ENCODE measurements at regions not wholly inside any gene's neighbourhood (a gene's known extent, or its start where the extent isn't known, plus 50 kb on each side); places are given as distances from the start of the nearest gene placed in this dataset.
"Not testable (repeated sequence)": the region's sequence is repeated elsewhere in the genome, so short reads cannot be mapped to it uniquely, and the experiment has no call there.

DNA sequence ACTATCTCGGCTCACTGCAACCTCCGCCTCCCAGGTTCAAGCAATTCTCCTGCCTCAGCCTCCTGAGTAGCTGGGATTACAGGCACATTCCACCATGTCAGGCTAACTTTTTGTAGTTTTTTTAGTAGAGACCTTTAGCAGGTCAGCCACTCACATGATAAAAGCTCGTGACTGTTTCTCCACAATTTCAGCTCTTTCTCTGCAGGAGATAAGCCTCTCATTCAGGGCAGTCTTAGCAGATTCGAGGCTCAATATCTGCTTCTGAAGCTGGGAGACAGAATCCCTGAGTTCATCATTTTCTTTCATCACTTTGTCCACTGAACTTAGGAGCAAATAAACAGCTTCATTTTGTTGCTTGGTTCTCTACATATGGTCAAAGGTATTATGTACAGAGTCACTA is 345.9 kb upstream of the NDST4 start:
- not testable (repeated sequence) for H3K36me3 ChIP-seq (ENCODE audit: control insufficient read depth, insufficient read depth, low read length); H3K4me1 ChIP-seq (ENCODE audit: control insufficient read depth, insufficient read depth, low read length); H3K9me3 ChIP-seq (ENCODE audit: control insufficient read depth, insufficient read depth, low read length); H3K27me3 ChIP-seq (ENCODE audit: control insufficient read depth, insufficient read depth, low read length); H3K9ac ChIP-seq (ENCODE audit: low read depth, low read length); H3K4me3 ChIP-seq (ENCODE audit: low read depth, low read length)

DNA sequence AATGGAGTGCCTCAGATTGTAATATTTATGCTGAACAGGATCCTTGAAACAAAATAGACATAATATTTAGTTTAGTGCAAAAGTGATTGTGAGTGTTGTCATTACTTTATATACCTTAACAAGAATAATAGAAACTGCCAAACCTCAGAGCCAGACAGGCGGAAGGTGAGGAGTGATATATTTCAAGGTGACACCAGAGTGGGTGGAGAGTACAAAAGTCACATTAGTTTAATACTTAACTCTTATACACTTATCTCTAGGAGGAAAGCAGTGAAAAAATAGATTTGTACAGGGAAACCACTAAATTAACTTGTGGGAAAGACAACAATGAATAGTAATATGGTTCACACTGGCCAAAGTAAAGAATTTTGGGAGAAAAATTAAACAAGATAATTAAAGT is 342.8 kb upstream of the NDST4 start:
- Histone ChIP-seq H3K4me1 (ENCODE audit: control insufficient read depth, insufficient read depth, low read length) (no peaks in the 10 kb centered on the region), H3K9ac (ENCODE audit: low read depth, low read length) (no peak overlapping the region), H3K4me3 (ENCODE audit: low read depth, low read length) (no peak overlapping the region), H3K27me3 (ENCODE audit: control insufficient read depth, insufficient read depth, low read length) (no peaks in the 10 kb centered on the region), H3K36me3 (ENCODE audit: control insufficient read depth, insufficient read depth, low read length) (no peaks in the 10 kb centered on the region), H3K9me3 (ENCODE audit: control insufficient read depth, insufficient read depth, low read length) (no peaks in the 10 kb centered on the region)

DNA sequence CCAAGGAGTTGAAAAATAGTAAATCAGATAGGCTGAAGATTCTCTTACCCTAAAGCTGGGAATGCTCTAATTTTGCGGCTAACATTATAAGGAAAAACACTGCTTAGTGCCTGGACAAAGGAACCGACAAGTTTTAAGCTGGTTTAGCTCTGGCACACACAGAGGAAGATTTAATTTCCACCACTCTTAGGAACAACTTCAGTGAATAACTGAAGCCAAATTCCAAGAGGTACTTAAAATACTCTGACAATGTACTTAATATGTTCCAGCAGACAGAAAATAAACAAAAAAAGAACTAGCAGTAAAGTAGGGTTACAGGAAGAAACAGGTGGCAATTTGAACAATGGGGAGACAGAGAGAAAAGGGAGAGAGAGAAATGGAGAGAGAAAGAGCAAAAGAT is 340.8 kb upstream of the NDST4 start:
- Histone ChIP-seq H3K9ac (ENCODE audit: low read depth, low read length) (no peak overlapping the region), H3K4me3 (ENCODE audit: low read depth, low read length) (no peak overlapping the region), H3K36me3 (ENCODE audit: control insufficient read depth, insufficient read depth, low read length) (no peaks in the 10 kb centered on the region), H3K27me3 (ENCODE audit: control insufficient read depth, insufficient read depth, low read length) (no peaks in the 10 kb centered on the region), H3K4me1 (ENCODE audit: control insufficient read depth, insufficient read depth, low read length) (no peaks in the 10 kb centered on the region), H3K9me3 (ENCODE audit: control insufficient read depth, insufficient read depth, low read length) (no peaks in the 10 kb centered on the region)

DNA sequence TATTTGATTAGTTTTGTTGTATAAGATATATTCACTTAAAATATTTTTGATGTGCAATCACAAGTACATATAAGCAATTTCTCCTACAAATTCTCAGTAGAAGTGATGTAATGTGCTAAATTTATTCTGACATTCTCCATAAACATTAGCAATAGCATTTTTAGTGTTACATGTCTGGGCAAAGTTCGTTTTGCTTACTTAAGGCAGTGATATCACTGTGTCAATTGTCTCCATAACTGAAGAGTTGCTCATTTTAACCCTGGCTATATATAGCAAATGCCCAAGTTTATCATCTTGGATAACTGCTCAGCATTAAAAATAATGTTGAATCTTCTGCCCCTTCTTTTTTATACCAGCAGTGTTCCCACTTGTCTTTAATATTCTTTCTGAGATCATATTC is 340.0 kb upstream of the NDST4 start:
- H3K27me3 ChIP-seq (ENCODE audit: control insufficient read depth, insufficient read depth, low read length) = no peaks in the 10 kb centered on the region
- H3K4me3 ChIP-seq (ENCODE audit: low read depth, low read length) = no peak overlapping the region
- H3K9ac ChIP-seq (ENCODE audit: low read depth, low read length) = no peak overlapping the region
- no peaks in the 10 kb centered on the region for H3K36me3 ChIP-seq (ENCODE audit: control insufficient read depth, insufficient read depth, low read length)
- no peaks in the 10 kb centered on the region for H3K9me3 ChIP-seq (ENCODE audit: control insufficient read depth, insufficient read depth, low read length)
- H3K4me1 ChIP-seq (ENCODE audit: control insufficient read depth, insufficient read depth, low read length) = no peaks in the 10 kb centered on the region

DNA sequence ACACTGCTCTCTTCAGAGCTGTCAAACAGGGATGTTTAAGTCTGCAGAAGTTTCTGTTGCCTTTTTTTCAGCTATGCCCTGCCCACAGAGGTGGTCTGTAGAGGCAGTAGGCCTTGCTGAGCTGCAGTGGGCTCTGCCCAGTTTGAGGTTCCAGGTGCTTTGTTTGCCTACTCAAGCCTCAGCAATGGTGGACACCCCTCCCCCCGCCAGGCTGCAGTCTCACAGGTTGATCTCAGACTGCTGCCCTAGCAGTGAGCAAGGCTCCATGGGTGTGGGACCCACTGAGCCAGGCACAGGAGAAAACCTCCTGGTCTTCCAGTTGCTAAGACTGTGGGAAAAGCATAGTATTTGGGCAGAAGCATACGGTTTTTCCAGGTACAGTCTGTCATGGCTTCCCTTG is 338.8 kb upstream of the NDST4 start:
- not testable (repeated sequence) for H3K9me3 ChIP-seq (ENCODE audit: control insufficient read depth, insufficient read depth, low read length); H3K27me3 ChIP-seq (ENCODE audit: control insufficient read depth, insufficient read depth, low read length); H3K4me3 ChIP-seq (ENCODE audit: low read depth, low read length); H3K4me1 ChIP-seq (ENCODE audit: control insufficient read depth, insufficient read depth, low read length); H3K9ac ChIP-seq (ENCODE audit: low read depth, low read length); H3K36me3 ChIP-seq (ENCODE audit: control insufficient read depth, insufficient read depth, low read length)

DNA sequence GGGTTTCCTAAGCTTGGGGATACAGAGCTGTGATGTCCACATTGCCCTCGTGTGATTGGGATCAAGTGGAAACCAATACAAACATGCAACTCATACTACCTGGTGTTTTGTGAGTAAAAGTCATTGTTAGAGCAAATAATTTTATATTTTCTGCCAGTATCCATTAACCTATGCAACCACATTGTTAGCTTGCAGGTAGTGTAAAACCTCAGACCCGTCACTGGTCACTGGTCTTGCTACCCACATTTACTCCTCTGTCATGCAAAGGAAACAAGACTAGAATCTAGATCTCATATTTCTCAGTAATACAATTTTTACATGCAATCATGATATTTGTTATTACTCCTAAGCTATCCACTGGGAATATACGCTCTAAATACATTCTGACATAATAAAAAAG is 324.3 kb upstream of the NDST4 start:
- Histone ChIP-seq H3K27me3 (ENCODE audit: control insufficient read depth, insufficient read depth, low read length) (no peaks in the 10 kb centered on the region), H3K9ac (ENCODE audit: low read depth, low read length) (no peak overlapping the region), H3K9me3 (ENCODE audit: control insufficient read depth, insufficient read depth, low read length) (peaks cover 3% of the 10 kb centered on the region), H3K4me1 (ENCODE audit: control insufficient read depth, insufficient read depth, low read length) (no peaks in the 10 kb centered on the region), H3K4me3 (ENCODE audit: low read depth, low read length) (no peak overlapping the region), H3K36me3 (ENCODE audit: control insufficient read depth, insufficient read depth, low read length) (no peaks in the 10 kb centered on the region)

DNA sequence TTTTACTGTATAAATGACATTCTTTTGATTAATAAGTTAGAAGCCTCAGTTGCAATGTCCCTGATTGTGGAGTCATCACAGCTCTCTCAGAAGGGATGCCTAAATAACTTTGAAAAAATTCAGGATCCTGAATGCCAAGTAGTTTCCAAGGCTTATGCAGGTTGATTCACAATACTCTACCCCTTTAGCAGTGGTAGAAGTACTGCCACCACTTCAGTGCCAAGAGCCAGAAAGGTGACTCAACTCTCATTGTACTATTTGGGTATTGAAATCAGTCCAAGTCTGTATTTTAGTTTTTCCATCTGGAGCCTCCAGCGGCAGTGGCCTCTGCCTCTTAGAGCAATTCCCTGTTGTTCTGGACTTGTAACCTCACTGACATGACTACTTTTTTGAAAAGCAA is 320.1 kb upstream of the NDST4 start:
- Histone ChIP-seq H3K4me1 (ENCODE audit: control insufficient read depth, insufficient read depth, low read length) (no peaks in the 10 kb centered on the region), H3K27me3 (ENCODE audit: control insufficient read depth, insufficient read depth, low read length) (no peaks in the 10 kb centered on the region), H3K4me3 (ENCODE audit: low read depth, low read length) (no peak overlapping the region), H3K9me3 (ENCODE audit: control insufficient read depth, insufficient read depth, low read length) (no peaks in the 10 kb centered on the region), H3K36me3 (ENCODE audit: control insufficient read depth, insufficient read depth, low read length) (no peaks in the 10 kb centered on the region), H3K9ac (ENCODE audit: low read depth, low read length) (no peak overlapping the region)

DNA sequence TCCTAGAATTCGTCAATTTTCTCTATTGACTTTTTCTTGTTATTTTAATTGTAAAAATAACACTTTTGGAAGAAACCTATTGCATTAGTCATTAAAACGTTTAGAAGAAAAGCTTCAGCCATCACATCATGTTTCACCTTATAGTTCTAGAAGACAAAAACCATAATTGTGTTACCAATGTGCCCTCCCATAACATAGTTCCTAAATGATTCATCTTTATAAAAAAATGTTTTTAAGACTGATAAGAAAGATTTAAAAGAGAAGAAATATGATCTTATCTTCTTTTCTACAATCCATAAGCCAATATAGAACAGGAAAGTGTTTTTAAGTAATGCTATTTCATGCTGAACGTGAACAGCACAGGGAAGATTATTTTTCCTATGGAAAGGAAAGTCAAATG is 316.6 kb upstream of the NDST4 start:
- H3K9me3 ChIP-seq (ENCODE audit: control insufficient read depth, insufficient read depth, low read length) = no peaks in the 10 kb centered on the region
- H3K4me3 ChIP-seq (ENCODE audit: low read depth, low read length) = no peak overlapping the region
- H3K4me1 ChIP-seq (ENCODE audit: control insufficient read depth, insufficient read depth, low read length) = no peaks in the 10 kb centered on the region
- no peaks in the 10 kb centered on the region for H3K36me3 ChIP-seq (ENCODE audit: control insufficient read depth, insufficient read depth, low read length)
- no peak overlapping the region for H3K9ac ChIP-seq (ENCODE audit: low read depth, low read length)
- no peaks in the 10 kb centered on the region for H3K27me3 ChIP-seq (ENCODE audit: control insufficient read depth, insufficient read depth, low read length)

DNA sequence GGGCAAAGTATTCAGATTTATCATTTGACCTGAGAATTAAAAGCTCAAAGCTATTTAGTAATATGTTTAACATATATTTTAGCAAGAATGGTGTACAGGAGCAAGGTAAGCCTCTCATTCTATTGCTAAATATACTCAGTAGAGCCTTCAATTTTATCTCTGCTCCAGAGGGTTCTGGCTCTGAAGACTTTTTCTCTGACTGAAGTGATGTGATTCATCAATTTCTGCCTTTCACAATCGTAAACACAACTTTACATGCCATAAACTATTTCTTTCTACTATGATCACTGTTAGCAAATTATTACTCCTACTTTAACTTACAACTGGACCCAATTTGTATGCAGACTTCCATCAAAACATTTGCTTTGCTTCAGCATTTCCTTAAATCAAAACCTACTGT is 315.0 kb upstream of the NDST4 start:
- H3K9me3 ChIP-seq (ENCODE audit: control insufficient read depth, insufficient read depth, low read length) = peaks cover 4% of the 10 kb centered on the region
- no peak overlapping the region for H3K4me3 ChIP-seq (ENCODE audit: low read depth, low read length)
- H3K27me3 ChIP-seq (ENCODE audit: control insufficient read depth, insufficient read depth, low read length) = no peaks in the 10 kb centered on the region
- no peaks in the 10 kb centered on the region for H3K36me3 ChIP-seq (ENCODE audit: control insufficient read depth, insufficient read depth, low read length)
- H3K4me1 ChIP-seq (ENCODE audit: control insufficient read depth, insufficient read depth, low read length) = no peaks in the 10 kb centered on the region
- H3K9ac ChIP-seq (ENCODE audit: low read depth, low read length) = no peak overlapping the region

DNA sequence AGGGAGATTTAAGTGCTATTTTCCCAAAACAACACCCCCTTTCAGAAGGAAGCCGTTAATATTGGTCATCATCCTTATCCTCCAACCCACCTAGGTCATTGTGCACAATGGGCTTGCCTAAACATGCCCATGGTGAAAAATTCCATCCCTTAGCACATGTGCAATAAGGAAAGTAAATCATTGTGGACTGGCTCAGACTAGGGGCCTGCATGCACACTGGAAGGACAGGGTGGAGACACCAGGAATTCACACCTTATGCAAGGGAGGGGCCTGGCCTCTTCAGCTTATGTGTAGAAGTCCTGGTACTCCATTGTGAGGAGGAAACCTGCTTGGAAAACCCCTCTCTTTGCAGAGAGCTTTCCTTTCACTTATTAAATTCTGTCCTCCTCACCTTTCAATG is 311.4 kb upstream of the NDST4 start:
- Histone ChIP-seq H3K4me3 (ENCODE audit: low read depth, low read length) (no peak overlapping the region), H3K36me3 (ENCODE audit: control insufficient read depth, insufficient read depth, low read length) (no peaks in the 10 kb centered on the region), H3K4me1 (ENCODE audit: control insufficient read depth, insufficient read depth, low read length) (no peaks in the 10 kb centered on the region), H3K9me3 (ENCODE audit: control insufficient read depth, insufficient read depth, low read length) (peaks cover 5% of the 10 kb centered on the region), H3K9ac (ENCODE audit: low read depth, low read length) (no peak overlapping the region), H3K27me3 (ENCODE audit: control insufficient read depth, insufficient read depth, low read length) (no peaks in the 10 kb centered on the region)

DNA sequence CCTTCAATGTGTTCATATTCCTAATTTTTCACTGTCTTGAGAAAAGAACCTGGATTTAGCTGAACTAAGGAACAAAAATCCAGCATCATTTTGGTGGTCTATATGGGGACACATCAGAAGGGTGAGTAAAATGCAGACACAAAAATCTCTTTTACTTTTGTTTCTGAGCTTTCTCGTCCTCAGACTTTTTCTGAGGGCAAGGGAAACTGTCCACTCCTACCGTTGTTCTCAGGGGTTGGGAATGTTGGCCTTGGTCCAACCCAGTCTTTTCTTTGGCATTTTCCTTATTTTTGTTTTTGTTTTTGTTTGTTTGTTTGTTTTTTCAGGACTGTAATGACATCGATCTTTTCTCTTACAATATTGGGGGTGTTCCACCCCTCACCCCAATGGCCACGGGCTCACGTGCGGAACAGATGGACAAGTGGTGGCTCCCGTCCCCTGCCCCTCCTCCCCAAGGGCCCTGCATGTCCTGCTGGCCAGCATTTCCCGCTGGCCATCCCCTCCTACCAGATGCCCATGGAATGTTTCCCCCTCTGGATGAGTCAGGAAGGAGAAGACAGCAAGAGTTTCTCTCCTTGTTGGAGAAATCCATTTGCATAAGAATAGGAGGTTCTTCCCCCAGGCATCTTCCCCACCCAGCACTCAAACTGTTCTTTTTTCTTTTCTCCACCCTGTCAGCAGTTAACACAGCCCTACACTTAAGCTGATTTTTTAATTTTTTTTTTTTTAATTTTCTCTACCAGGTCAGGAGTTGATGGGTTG is 305.4 kb upstream of the NDST4 start:
- no peaks in the 10 kb centered on the region for H3K27me3 ChIP-seq (ENCODE audit: control insufficient read depth, insufficient read depth, low read length)
- no peaks in the 10 kb centered on the region for H3K36me3 ChIP-seq (ENCODE audit: control insufficient read depth, insufficient read depth, low read length)
- H3K4me3 ChIP-seq (ENCODE audit: low read depth, low read length) = no peak overlapping the region

DNA sequence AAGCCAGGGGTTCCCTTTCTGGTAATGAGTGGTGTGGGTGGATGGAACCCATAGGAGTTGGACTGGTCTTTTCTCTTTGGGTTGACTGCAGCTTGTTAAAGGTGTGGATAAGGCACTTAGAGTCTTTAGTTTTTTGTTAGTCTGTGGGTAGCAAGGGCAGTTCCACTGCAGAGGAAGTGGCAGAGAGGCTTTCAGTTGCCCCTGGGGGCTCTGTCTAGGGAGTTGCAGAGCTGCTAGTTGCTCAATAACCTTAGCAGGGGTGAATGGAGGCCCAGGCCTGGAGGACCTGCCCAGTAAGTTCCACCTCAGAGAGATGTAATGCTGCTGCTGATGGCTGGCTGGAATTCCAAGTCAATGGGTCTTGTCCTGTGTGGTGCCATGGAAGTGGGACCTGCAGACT is 282.6 kb upstream of the NDST4 start:
- H3K9me3 ChIP-seq (ENCODE audit: control insufficient read depth, insufficient read depth, low read length) = no peaks in the 10 kb centered on the region
- no peaks in the 10 kb centered on the region for H3K4me1 ChIP-seq (ENCODE audit: control insufficient read depth, insufficient read depth, low read length)
- H3K27me3 ChIP-seq (ENCODE audit: control insufficient read depth, insufficient read depth, low read length) = no peaks in the 10 kb centered on the region
- H3K36me3 ChIP-seq (ENCODE audit: control insufficient read depth, insufficient read depth, low read length) = no peaks in the 10 kb centered on the region
- H3K4me3 ChIP-seq (ENCODE audit: low read depth, low read length) = no peak overlapping the region
- no peak overlapping the region for H3K9ac ChIP-seq (ENCODE audit: low read depth, low read length)

More for the DNA sequence above, 305.4 kb upstream of the NDST4 start:
- Histone ChIP-seq H3K4me1 (ENCODE audit: control insufficient read depth, insufficient read depth, low read length) (no peaks in the 10 kb centered on the region), H3K9me3 (ENCODE audit: control insufficient read depth, insufficient read depth, low read length) (peaks cover 3% of the 10 kb centered on the region), H3K9ac (ENCODE audit: low read depth, low read length) (no peak overlapping the region)

Data from iPS-15b (cell line).